Osteoblast (primary cell): ENCODE measurements at regions not wholly inside any gene's neighbourhood (a gene's known extent, or its start where the extent isn't known, plus 50 kb on each side); places are given as distances from the start of the nearest gene placed in this dataset.

Experiments used
- DNase-seq: peaks from one replicate; pipeline ENCODE4 v3.0.0; 2011; ENCODE audit warnings: low spot score, mixed read lengths; ENCODE audit not compliant: insufficient read length; ENCODE audit errors: missing footprints
- H2AFZ ChIP-seq: 2 replicates; pipeline ENCODE4 v1.6.0; 2011; ENCODE audit warnings: mild to moderate bottlenecking, low read length
- H3K27ac ChIP-seq: 2 replicates; pipeline ENCODE4 v1.5.1; 2011; ENCODE audit warnings: mild to moderate bottlenecking, low read depth, low read length, moderate library complexity
- H3K27me3 ChIP-seq: 2 replicates; pipeline ENCODE4 v1.6.0; 2012; ENCODE audit warnings: mild to moderate bottlenecking, control low read depth, inconsistent platforms, low read length, moderate library complexity; ENCODE audit not compliant: insufficient read depth
- H3K36me3 ChIP-seq: 2 replicates; pipeline ENCODE4 v1.5.1; 2011; ENCODE audit warnings: mild to moderate bottlenecking, low read length, control low read depth, moderate library complexity; ENCODE audit not compliant: insufficient read depth
- H3K4me1 ChIP-seq: 2 replicates; pipeline ENCODE4 v1.5.1; 2011; ENCODE audit warnings: mild to moderate bottlenecking, low read length, control low read depth, moderate library complexity; ENCODE audit not compliant: insufficient read depth
- H3K4me2 ChIP-seq: 2 replicates; pipeline ENCODE4 v1.6.0; 2011; ENCODE audit warnings: mild to moderate bottlenecking, low read length; ENCODE audit not compliant: insufficient read depth
- H3K4me3 ChIP-seq: fragments of 200-600 bp; sonication (generic); 3 replicates; pipeline ENCODE4 v1.5.1; 2012; ENCODE audit warnings: mild to moderate bottlenecking, low read length, inconsistent platforms; ENCODE audit not compliant: insufficient read depth
- H3K79me2 ChIP-seq: 2 replicates; pipeline ENCODE4 v1.6.0; 2012; ENCODE audit warnings: mild to moderate bottlenecking, low read length, control low read depth, inconsistent platforms; ENCODE audit not compliant: insufficient read depth
- H3K9me3 ChIP-seq: 2 replicates; pipeline ENCODE4 v1.5.1; 2011; ENCODE audit warnings: low read depth, low read length, control low read depth
- H4K20me1 ChIP-seq: 2 replicates; pipeline ENCODE4 v1.6.0; 2012; ENCODE audit warnings: mild to moderate bottlenecking, low read length, control low read depth; ENCODE audit not compliant: insufficient read depth
- TF ChIP-seq, protein P1 (sequence below): IDR thresholded peaks from 2 replicates; pipeline ENCODE4 v1.5.1; 2011; ENCODE audit warnings: mild to moderate bottlenecking, low read depth, low read length, moderate library complexity; ENCODE audit errors: extremely low read depth

DNA sequence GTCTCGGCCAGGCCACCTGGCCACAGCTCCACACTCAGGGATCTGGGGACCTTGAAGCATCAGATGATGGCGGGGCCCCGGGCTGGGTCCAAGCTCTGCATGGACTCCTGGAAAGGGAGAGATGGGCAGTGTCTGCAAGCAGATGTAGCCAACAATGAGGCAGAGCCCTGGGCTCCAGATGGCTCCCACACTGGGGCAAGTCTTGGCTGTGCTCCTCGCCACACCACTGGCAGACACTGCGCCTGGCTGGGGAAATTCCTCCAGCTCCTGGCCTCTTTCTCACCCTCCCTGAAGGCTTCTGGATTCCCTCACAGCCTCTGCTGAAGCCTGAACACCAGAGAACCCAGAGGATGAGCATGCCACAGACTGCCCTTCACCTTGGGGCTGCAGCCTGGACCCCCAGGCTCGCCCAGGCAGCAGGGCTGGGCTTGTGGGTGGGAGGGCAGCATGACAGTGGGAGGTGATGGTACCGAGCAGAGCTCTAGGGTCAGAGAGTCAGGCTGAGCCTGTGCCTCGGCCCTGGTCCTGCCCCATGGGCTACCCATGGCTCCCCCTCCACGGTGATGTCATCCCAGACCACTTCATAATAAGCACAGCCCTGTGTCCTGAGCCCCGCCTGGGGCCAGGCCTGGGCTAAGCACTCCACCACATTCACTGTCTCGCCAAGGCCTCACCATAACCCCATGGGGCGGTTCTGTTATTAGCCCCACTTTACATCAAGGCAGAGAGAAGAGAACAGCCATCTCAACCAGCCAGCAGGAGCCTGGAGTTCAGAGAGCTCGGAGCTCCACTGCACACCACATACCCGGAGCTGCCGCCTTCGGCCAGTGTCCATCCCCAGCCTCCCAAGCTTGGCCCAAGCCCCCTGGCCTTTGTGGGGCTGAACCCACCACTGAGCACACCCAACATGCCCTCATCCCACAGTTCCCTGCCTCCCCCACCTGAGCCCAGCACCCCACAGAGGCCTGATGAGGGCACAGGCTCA is 62.2 kb upstream of the ADAMTS2 start:
- Histone ChIP-seq H3K79me2 (no peaks in the 10 kb centered on the region), H2AFZ (no peak overlapping the region), H4K20me1 (no peaks in the 10 kb centered on the region), H3K4me3 (no peak overlapping the region), H3K4me2 (no peak overlapping the region), H3K9me3 (no peaks in the 10 kb centered on the region), H3K27me3 (no peaks in the 10 kb centered on the region), H3K27ac (peak overlapping the region; percentile 1), H3K36me3 (no peaks in the 10 kb centered on the region), H3K4me1 (peaks cover 7% of the 10 kb centered on the region)
- TF ChIP-seq, protein P1, sequence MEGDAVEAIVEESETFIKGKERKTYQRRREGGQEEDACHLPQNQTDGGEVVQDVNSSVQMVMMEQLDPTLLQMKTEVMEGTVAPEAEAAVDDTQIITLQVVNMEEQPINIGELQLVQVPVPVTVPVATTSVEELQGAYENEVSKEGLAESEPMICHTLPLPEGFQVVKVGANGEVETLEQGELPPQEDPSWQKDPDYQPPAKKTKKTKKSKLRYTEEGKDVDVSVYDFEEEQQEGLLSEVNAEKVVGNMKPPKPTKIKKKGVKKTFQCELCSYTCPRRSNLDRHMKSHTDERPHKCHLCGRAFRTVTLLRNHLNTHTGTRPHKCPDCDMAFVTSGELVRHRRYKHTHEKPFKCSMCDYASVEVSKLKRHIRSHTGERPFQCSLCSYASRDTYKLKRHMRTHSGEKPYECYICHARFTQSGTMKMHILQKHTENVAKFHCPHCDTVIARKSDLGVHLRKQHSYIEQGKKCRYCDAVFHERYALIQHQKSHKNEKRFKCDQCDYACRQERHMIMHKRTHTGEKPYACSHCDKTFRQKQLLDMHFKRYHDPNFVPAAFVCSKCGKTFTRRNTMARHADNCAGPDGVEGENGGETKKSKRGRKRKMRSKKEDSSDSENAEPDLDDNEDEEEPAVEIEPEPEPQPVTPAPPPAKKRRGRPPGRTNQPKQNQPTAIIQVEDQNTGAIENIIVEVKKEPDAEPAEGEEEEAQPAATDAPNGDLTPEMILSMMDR: no peak
- DNase-seq: peak; percentile 96

DNA sequence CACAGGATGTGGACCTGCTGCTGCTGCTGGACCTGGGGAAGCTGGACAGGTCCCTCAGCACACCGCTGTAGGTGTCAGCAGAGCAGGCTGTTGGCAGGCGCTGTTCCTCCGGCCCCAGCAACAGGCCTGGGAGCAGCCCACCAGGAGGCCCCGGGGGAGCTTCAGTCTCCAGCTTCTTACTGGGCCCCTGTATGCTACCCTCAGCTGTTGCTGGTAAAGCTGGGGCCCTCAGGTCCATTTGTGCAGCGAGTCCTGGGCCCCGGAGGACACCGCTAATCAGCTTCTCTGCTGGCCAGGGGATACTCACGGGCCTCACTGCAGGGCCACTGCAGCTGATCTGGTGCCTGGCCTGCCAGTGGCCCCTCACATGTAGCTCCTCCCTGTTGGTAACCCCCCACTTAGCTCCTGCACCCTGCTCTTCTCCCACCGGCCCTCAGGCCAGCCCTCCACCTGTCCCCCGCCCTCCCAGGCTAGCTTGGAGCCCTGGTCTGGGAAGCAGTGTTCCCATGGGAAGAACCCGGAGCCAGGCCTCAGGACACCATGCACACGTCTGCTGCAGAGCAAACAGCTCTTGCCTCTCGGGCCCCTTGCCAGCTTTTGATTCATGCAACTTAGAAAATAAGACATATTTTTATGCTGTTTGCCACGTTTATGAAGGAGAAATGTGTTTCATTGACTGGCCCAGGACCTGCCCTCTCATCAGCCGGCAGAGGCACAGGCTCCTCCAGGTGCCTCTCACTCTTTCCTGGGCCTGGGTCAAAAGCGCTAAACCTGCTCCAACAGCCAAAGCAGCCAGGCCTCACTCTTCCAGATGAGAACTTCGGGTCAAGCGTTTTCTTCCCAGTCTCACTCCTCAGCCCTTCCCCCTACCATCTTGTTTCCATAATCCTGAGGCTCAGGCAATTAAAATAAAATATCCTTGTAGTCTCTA is 61.0 kb upstream of the ADAMTS2 start:
- Histone ChIP-seq H3K9me3 (no peaks in the 10 kb centered on the region), H3K27me3 (no peaks in the 10 kb centered on the region), H3K4me1 (peaks cover 7% of the 10 kb centered on the region), H2AFZ (no peak overlapping the region), H4K20me1 (no peaks in the 10 kb centered on the region), H3K4me3 (no peak overlapping the region), H3K79me2 (no peaks in the 10 kb centered on the region), H3K36me3 (no peaks in the 10 kb centered on the region), H3K27ac (no peak overlapping the region), H3K4me2 (no peak overlapping the region)
- TF ChIP-seq, protein P1: no peak
- peak; percentile 88 for DNase-seq

DNA sequence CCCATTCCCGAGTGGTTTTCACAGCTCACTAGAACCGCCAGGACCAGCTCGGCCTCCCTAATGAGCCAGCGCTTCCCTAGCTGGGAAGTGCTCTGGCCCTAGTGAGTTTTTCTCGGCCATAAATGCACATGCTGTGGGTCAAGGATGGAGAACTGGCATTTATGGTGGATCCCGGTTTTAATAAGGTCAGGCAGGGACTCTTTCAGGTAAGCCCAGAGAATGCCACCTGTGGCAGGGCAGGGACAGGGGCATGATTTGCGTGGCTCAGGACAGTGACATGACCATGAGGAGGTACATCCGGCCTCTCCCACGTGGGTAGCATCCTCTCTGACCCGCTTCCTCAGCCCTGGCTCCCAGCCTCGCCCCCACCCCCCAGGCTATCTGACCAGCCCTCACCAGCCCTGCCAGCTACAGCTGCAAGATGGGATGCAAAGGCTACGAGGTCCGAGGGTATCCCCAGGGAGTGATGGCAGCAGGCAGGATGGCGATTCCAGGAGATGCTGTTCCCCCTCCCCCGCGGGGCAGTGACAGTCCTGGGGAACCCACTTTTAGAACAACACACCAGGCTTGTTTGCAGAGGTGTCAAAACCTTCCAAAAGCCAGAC is 60.3 kb upstream of the ADAMTS2 start:
- peak; percentile 77 for DNase-seq
- Histone ChIP-seq H3K79me2 (no peaks in the 10 kb centered on the region), H4K20me1 (no peaks in the 10 kb centered on the region), H2AFZ (no peak overlapping the region), H3K4me2 (no peak overlapping the region), H3K27me3 (no peaks in the 10 kb centered on the region), H3K4me1 (peaks cover 7% of the 10 kb centered on the region), H3K9me3 (no peaks in the 10 kb centered on the region), H3K4me3 (no peak overlapping the region), H3K27ac (no peak overlapping the region), H3K36me3 (no peaks in the 10 kb centered on the region)
- TF ChIP-seq, protein P1: no peak
